Kidney epithelial cell (primary cell): ENCODE measurements at regions not wholly inside any gene's neighbourhood (a gene's known extent, or its start where the extent isn't known, plus 50 kb on each side); places are given as distances from the start of the nearest gene placed in this dataset.

Source experiments
- DNase-seq: peaks from one replicate; pipeline ENCODE4 v3.0.0-alpha.2; 2010; ENCODE audit warnings: low read depth
- H3K27me3 ChIP-seq: 2 replicates; pipeline ENCODE4 v1.6.0; 2011; ENCODE audit warnings: low read length; ENCODE audit not compliant: control insufficient read depth, insufficient read depth
- H3K36me3 ChIP-seq: 2 replicates; pipeline ENCODE4 v1.5.1; 2011; ENCODE audit warnings: low read length; ENCODE audit not compliant: control insufficient read depth, insufficient read depth
- H3K4me3 ChIP-seq: 2 replicates; pipeline ENCODE4 v1.5.1; 2011; ENCODE audit warnings: low read depth, mild to moderate bottlenecking, control low read depth, low read length
- TF ChIP-seq, protein P1 (sequence below): IDR thresholded peaks from 2 replicates; pipeline ENCODE4 v1.5.1; 2011; ENCODE audit warnings: mild to moderate bottlenecking, moderate library complexity, low read length, control low read depth, inconsistent platforms; ENCODE audit not compliant: insufficient read depth, poor library complexity, severe bottlenecking

DNA sequence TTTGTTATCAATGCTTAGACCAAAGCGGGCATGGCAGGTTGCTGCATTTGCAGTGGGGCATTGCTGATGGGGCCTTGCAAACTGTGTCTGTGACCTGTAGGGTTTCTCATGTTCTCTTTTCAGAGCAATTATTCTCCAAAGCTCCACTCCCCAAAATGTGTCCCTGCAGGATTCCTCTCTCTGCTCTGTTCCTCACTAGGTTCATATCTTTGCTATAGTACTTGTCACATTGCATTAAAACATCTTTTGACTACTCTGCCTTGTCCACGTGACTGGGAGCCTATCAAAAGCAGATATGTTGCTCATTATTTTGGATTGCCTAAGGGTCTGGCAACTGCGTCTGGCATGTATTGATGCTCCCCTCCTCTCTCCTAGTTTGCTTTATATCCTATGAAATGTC is 177.7 kb upstream of the MID1 start:
- no peaks in the 10 kb centered on the region for H3K27me3 ChIP-seq
- TF ChIP-seq, protein P1, sequence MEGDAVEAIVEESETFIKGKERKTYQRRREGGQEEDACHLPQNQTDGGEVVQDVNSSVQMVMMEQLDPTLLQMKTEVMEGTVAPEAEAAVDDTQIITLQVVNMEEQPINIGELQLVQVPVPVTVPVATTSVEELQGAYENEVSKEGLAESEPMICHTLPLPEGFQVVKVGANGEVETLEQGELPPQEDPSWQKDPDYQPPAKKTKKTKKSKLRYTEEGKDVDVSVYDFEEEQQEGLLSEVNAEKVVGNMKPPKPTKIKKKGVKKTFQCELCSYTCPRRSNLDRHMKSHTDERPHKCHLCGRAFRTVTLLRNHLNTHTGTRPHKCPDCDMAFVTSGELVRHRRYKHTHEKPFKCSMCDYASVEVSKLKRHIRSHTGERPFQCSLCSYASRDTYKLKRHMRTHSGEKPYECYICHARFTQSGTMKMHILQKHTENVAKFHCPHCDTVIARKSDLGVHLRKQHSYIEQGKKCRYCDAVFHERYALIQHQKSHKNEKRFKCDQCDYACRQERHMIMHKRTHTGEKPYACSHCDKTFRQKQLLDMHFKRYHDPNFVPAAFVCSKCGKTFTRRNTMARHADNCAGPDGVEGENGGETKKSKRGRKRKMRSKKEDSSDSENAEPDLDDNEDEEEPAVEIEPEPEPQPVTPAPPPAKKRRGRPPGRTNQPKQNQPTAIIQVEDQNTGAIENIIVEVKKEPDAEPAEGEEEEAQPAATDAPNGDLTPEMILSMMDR, result no peak
- DNase-seq, result no peak
- H3K4me3 ChIP-seq, result no peak overlapping the region
- no peaks in the 10 kb centered on the region for H3K36me3 ChIP-seq

DNA sequence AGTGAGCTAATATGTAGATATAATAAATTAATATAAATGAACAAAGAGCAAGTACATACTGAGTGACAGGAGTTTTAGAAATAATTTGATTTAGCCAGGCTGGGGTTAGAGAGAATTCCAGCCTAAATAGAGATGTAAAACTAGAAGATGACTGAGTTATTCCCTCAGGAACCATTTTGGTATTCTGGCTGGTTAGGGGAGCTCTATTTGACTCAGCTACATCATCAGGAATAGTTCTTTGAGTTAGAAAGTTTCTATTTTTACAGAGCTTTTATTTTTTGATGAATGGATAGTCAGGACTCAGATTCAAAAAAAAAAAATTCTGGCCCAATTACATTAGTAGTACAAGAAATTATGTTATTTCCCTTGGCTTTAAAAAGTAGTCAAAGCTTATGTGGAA is 180.4 kb upstream of the MID1 start:
- TF ChIP-seq, protein P1, result no peak
- no peaks in the 10 kb centered on the region for H3K36me3 ChIP-seq
- no peaks in the 10 kb centered on the region for H3K27me3 ChIP-seq
- DNase-seq, result no peak
- H3K4me3 ChIP-seq, result no peak overlapping the region

DNA sequence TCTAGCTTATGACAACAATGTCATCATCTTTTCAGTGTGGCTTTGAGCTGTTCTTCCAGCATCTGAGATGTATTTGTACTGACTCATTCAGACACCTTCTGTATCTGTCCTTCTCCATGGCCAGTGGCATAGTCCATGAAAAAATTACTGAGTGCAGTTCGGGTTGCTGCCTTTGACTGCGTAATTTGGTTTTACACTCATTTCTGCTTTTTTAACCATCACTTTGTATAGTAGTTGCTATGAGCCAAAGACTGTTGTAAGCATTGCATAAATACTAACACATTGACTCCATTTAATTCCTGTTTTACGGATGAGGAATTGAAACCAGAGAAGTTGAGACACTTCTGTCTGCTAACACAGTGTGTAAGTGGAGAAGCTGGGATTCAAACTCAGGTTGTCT is 190.7 kb upstream of the MID1 start:
- no peak for DNase-seq
- TF ChIP-seq, protein P1, result no peak
- Histone ChIP-seq H3K4me3 (no peak overlapping the region), H3K36me3 (no peaks in the 10 kb centered on the region), H3K27me3 (no peaks in the 10 kb centered on the region)

DNA sequence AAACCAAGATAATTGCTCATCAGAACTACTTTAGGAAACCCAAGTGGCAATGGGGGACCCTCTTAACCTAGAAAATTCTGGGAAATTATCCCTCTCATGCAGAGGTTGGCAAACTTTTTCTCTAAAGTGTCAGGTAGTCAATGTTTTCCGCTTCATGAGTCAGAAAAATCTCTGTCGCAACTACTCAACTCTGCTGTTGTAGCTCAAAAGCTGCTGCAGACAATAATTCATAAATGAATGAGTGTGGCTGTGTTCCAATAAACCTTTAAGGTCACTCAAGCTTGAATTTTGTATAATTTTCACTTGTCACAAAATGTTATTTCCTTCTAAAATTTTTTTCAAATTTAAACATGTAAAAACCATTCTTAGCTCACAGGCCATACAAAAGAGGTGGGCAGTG is 193.4 kb upstream of the MID1 start:
- H3K4me3 ChIP-seq, result no peak overlapping the region
- TF ChIP-seq, protein P1, result no peak
- no peak for DNase-seq
- no peaks in the 10 kb centered on the region for H3K27me3 ChIP-seq
- no peaks in the 10 kb centered on the region for H3K36me3 ChIP-seq

DNA sequence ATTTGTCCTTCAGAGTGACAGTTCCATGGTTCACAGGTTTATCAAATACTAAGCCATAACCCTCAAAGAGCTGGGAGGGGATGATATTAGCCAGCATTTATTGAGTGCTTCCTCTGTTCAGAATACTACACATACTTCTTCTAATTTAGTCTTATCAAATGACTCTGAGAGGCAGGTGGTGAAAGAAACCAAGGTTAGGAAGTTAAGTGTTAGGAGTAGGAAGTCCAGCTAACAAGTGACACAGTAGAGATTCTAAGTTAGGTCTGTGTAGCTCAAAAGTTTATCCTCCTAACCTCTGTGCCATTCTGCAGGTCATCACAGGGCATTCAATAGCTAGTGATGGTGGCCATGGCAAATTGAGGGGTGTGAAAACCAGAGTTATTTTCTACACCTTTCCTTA is 198.3 kb upstream of the MID1 start:
- H3K36me3 ChIP-seq, result no peaks in the 10 kb centered on the region

DNA sequence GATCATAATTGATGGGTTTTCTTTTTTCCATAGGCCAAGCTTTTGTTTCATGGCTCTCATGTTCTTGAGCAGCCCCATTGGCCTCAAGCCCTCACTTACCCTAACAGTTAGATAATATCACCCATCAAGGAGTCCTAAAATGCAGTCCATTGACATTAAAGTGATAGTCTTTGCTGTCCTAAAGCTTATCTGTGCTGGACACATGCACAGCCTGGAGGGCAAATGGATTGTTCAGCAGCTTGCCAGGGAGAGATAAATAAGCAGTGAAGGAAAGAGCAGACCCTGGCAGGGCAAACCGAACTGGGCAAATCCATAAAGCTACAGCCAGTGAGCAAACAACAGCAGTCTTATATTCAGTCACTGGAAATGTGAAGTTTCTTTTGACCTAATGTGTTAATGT is 199.6 kb upstream of the MID1 start:
- no peaks in the 10 kb centered on the region for H3K36me3 ChIP-seq
- H3K27me3 ChIP-seq, result no peaks in the 10 kb centered on the region
- TF ChIP-seq, protein P1, result no peak
- no peak overlapping the region for H3K4me3 ChIP-seq
- no peak for DNase-seq

More for the DNA sequence above, 198.3 kb upstream of the MID1 start:
- no peak overlapping the region for H3K4me3 ChIP-seq
- H3K27me3 ChIP-seq, result no peaks in the 10 kb centered on the region
- TF ChIP-seq, protein P1, result no peak
- DNase-seq, result no peak
